GM19468 (cell line): ENCODE measurements at regions not wholly inside any gene's neighbourhood (a gene's known extent, or its start where the extent isn't known, plus 50 kb on each side); places are given as distances from the start of the nearest gene placed in this dataset.

Source experiments
- ATAC-seq: cut with Tn5 transposase; IDR thresholded peaks from one replicate; pipeline ENCODE4 v1.9.1; 2021; ENCODE audit warnings: mild to moderate bottlenecking, moderate library complexity, moderate number of reproducible peaks; ENCODE audit not compliant: unreplicated experiment; ENCODE audit errors: extremely low read depth

GRCh38 chr1:72885841-72886240, 603.5 kb upstream of the NEGR1 start:
- no peak for ATAC-seq

- no peak for ATAC-seq
These were observed 602.7 kb upstream of the NEGR1 start for GRCh38 chr1:72885017-72885416.

- ATAC-seq: no peak
These were observed 587.5 kb upstream of the NEGR1 start for GRCh38 chr1:72869873-72870272.

- ATAC-seq: no peak
These were observed 587.1 kb upstream of the NEGR1 start for GRCh38 chr1:72869441-72869840.

- no peak for ATAC-seq
These were observed 569.3 kb upstream of the NEGR1 start for GRCh38 chr1:72851597-72851996.

- no peak for ATAC-seq
These were observed 566.7 kb upstream of the NEGR1 start for GRCh38 chr1:72848997-72849396.

GRCh38 chr1:72847651-72848050, 565.3 kb upstream of the NEGR1 start:
- ATAC-seq: no peak

- no peak for ATAC-seq
These were observed 564.3 kb upstream of the NEGR1 start for GRCh38 chr1:72846476-72847278.

- no peak for ATAC-seq
These were observed 563.6 kb upstream of the NEGR1 start for GRCh38 chr1:72845981-72846380.

- no peak for ATAC-seq
These were observed 563.0 kb upstream of the NEGR1 start for GRCh38 chr1:72845381-72845780.

- no peak for ATAC-seq
These were observed 555.4 kb upstream of the NEGR1 start for GRCh38 chr1:72837781-72838180.

- no peak for ATAC-seq
These were observed 548.5 kb upstream of the NEGR1 start for GRCh38 chr1:72830606-72831390.

- ATAC-seq: no peak
These were observed 544.9 kb upstream of the NEGR1 start for GRCh38 chr1:72827278-72827677.

- ATAC-seq: no peak
These were observed 522.2 kb upstream of the NEGR1 start for GRCh38 chr1:72804541-72804940.

- ATAC-seq: no peak
These were observed 498.7 kb upstream of the NEGR1 start for GRCh38 chr1:72781038-72781437.

- no peak for ATAC-seq
These were observed 497.9 kb upstream of the NEGR1 start for GRCh38 chr1:72780212-72780611.

- no peak for ATAC-seq
These were observed 495.6 kb upstream of the NEGR1 start for GRCh38 chr1:72777918-72778317.

- ATAC-seq: no peak
These were observed 481.1 kb upstream of the NEGR1 start for GRCh38 chr1:72763481-72763880.

GRCh38 chr1:72759486-72759885, 477.1 kb upstream of the NEGR1 start:
- ATAC-seq: no peak

- no peak for ATAC-seq
These were observed 475.5 kb upstream of the NEGR1 start for GRCh38 chr1:72757843-72758242.

GRCh38 chr1:72745413-72745812, 463.1 kb upstream of the NEGR1 start:
- no peak for ATAC-seq

GRCh38 chr1:72734415-72734814, 452.1 kb upstream of the NEGR1 start:
- ATAC-seq: no peak
